Immature natural killer cell (primary cell): ENCODE measurements at regions not wholly inside any gene's neighbourhood (a gene's known extent, or its start where the extent isn't known, plus 50 kb on each side); places are given as distances from the start of the nearest gene placed in this dataset.

Experiments
- DNase-seq, 3 donors: peaks; one replicate each; pipeline ENCODE4 v3.0.0; 2022; ENCODE audit warnings: mixed read lengths in 1 of 3
- H3K27ac Mint-ChIP-seq, 6 donors: one replicate each; pipeline ENCODE4 v1.8.0; 2020; ENCODE audit warnings: mixed read lengths in 6 of 6, mild to moderate bottlenecking in 5 of 6, inconsistent platforms in 4 of 6, moderate library complexity in 3 of 6
- H3K27me3 Mint-ChIP-seq, 3 donors: one replicate each; pipeline ENCODE4 v1.8.0; 2020 to 2021; ENCODE audit warnings: low read depth in 3 of 3, mild to moderate bottlenecking in 3 of 3, mixed read lengths in 3 of 3, moderate library complexity in 3 of 3, inconsistent platforms in 1 of 3
- H3K36me3 Mint-ChIP-seq, 3 donors: one replicate each; pipeline ENCODE4 v1.8.0; 2020; ENCODE audit warnings: mixed read lengths in 3 of 3, inconsistent platforms in 2 of 3, mild to moderate bottlenecking in 2 of 3
- H3K4me1 Mint-ChIP-seq, 2 donors: one replicate each; pipeline ENCODE4 v1.8.0; 2020; ENCODE audit warnings: inconsistent platforms in 2 of 2, mild to moderate bottlenecking in 2 of 2, mixed read lengths in 2 of 2, moderate library complexity in 1 of 2
- H3K4me3 Mint-ChIP-seq, 5 donors: one replicate each; pipeline ENCODE4 v1.8.0; 2020; ENCODE audit warnings: mild to moderate bottlenecking in 5 of 5, mixed read lengths in 5 of 5, inconsistent platforms in 3 of 5, moderate library complexity in 3 of 5
- H3K9me3 Mint-ChIP-seq, 6 donors: one replicate each; pipeline ENCODE4 v1.8.0; 2020; ENCODE audit warnings: mild to moderate bottlenecking in 6 of 6, mixed read lengths in 6 of 6, inconsistent platforms in 4 of 6, moderate library complexity in 3 of 6

DNA sequence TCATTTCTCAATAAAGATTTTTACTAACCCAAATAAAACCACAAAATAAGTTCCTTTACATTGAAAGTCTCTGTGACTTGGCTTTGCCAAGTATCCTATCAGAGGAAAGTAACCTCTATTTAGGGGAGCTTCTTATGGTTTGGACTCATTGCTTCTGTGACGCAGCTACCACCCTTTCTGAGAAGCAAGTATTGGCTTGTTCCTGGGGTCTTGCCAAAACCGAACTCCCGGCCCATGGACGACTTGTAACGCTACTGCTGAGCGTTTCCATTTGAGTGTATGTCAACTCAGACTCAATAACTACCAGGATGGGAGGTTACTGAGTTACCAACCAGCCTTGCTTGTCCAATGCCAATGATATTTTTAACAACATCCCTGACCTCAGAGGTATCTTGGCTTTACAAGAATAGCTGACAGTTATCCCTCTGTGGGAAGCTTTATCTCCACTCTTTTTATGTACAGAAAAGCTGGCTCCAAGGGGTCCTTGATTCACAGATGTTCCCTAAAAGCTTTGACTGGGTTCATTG, 911.9 kb downstream of the TTLL7 start:
- H3K9me3 Mint-ChIP-seq, result peaks cover 4 to 29% (median 11%) of the 10 kb centered on the region in 6 donors
- no peaks in the 10 kb centered on the region for H3K4me1 Mint-ChIP-seq
- H3K4me3 Mint-ChIP-seq, result no peak overlapping the region
- H3K27ac Mint-ChIP-seq, result no peak overlapping the region
- H3K27me3 Mint-ChIP-seq, result peaks cover 0 to 7% (median 0%) of the 10 kb centered on the region in 3 donors
- H3K36me3 Mint-ChIP-seq, result no peaks in the 10 kb centered on the region
- DNase-seq, result no peak

DNA sequence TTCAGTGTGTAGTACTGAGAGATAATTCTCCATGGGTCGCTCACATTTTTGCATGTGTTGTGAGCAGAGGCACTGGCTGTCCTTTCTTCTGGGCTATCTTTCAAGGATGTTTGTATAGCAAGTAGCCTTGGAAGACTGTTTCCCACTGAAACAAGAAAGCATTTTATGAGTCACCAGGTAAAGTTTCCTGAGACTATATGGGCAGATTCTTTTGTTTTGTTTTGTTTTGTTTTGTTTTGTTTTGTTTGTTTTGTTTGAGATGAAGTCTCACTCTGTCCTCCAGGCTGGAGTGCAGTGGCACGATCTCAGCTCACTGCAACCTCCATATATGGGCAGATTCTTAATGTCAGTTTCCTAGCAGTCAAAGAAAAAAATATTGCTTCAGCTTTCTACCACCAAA, 912.6 kb downstream of the TTLL7 start:
- Mint-ChIP-seq H3K27ac (no peak overlapping the region), H3K36me3 (no peaks in the 10 kb centered on the region), H3K4me3 (no peak overlapping the region), H3K9me3 (peaks cover 4 to 31% (median 14%) of the 10 kb centered on the region in 6 donors), H3K4me1 (no peaks in the 10 kb centered on the region), H3K27me3 (peaks cover 0 to 7% (median 0%) of the 10 kb centered on the region in 3 donors)
- no peak for DNase-seq

DNA sequence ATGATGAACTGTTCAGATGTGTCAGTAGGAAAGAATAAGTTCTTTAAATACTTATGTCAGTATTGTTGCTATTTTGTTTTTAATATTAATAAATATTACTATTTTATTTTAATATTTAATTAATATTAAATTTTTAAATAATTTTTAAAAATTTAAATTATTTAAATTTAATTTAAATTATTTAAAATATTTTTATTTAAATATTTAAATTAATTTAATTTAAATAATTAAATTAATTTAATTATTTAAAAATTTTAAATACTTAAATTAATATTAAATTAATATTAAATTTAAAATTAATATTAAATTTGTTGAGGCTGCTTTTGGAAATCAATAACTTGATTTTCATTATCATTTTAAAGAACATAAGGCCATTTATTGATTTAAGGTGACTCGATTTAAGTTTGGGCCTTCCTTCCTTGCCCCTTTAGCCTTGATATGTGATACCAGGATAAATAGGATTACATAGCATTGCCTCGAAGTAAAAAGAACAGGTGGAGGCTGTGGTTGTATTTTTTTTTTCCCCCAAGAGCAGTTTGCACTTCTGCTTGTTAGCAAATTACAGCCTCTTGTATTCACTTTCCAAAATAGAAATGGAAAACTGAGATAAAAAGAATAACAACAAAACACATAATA, 915.2 kb downstream of the TTLL7 start:
- Mint-ChIP-seq H3K4me3 (no peak overlapping the region), H3K9me3 (peaks cover 0 to 45% (median 19%) of the 10 kb centered on the region in 6 donors), H3K27ac (no peak overlapping the region), H3K27me3 (peaks cover 0 to 7% (median 0%) of the 10 kb centered on the region in 3 donors), H3K36me3 (no peaks in the 10 kb centered on the region), H3K4me1 (no peaks in the 10 kb centered on the region)
- DNase-seq, result no peak

DNA sequence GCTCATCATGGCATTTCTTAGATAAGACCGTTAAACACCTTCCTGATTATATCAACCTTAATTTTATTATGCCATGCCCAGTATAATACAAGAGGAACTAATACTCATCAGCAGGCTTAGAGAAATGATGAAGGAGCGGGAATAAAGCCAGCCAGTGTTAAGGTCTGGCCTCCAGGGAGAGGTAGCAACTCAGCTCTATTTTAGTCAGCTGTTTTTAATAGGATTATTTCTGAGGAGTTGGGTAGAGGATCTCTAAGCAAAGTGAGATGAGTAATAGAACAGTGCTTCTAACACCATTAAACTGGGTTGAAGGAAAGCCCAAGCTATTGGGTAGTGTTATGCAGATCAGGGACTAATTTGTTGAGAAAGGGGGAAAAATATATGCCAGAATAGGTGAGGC, 921.5 kb downstream of the TTLL7 start:
- no peak for DNase-seq
- Mint-ChIP-seq H3K27ac (no peak overlapping the region), H3K36me3 (no peaks in the 10 kb centered on the region), H3K4me3 (no peak overlapping the region), H3K4me1 (no peaks in the 10 kb centered on the region), H3K27me3 (no peaks in the 10 kb centered on the region), H3K9me3 (peaks cover 1 to 45% (median 12%) of the 10 kb centered on the region in 6 donors)

DNA sequence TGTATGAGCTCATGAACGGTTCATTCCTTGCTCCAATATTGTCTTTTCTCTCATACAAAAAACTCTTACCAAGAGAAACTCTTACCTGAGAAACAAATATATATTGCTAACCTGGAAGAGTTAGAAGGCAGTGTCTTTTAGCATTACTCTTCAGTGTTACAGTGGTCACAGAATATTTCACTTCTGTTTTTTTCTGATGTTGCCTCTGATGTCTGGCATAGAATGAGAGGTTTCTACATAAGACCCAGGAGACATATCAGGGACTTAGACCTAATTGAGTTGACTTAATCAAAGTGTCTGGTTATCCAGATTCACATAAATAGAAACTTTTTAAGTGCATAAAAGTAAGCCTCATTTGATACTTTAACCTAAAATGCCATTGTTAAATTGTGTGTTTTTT, 923.8 kb downstream of the TTLL7 start:
- Mint-ChIP-seq H3K27ac (no peak overlapping the region), H3K27me3 (no peaks in the 10 kb centered on the region), H3K9me3 (peaks cover 1 to 36% (median 6%) of the 10 kb centered on the region in 6 donors), H3K4me3 (no peak overlapping the region), H3K4me1 (no peaks in the 10 kb centered on the region), H3K36me3 (no peaks in the 10 kb centered on the region)
- DNase-seq, result no peak

DNA sequence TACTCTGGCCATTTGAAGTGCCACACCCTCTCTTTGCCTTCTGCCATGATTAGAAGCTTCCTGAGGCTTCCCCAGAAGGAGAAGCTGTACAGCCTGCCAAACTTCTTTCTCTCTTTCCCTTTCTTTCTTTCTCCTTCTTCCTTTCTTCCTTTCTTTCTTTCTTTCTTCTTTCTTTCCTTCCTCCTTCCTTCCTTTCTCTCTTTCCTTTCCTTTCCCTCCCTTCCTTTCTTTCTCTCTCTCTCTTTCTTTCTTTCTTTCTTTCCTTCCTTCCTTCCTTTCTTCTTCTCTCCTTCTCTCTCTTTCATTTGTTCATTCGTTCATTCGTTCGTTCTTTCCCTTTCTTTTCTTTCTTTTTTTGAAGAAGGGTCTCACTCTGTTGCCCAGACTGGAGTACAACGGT, 931.0 kb downstream of the TTLL7 start:
- Mint-ChIP-seq H3K36me3 (no peaks in the 10 kb centered on the region), H3K27me3 (peaks cover 0 to 5% (median 2%) of the 10 kb centered on the region in 3 donors), H3K4me1 (no peaks in the 10 kb centered on the region), H3K4me3 (no peak overlapping the region), H3K27ac (no peak overlapping the region), H3K9me3 (peaks cover 3 to 39% (median 18%) of the 10 kb centered on the region in 6 donors)
- DNase-seq, result no peak

DNA sequence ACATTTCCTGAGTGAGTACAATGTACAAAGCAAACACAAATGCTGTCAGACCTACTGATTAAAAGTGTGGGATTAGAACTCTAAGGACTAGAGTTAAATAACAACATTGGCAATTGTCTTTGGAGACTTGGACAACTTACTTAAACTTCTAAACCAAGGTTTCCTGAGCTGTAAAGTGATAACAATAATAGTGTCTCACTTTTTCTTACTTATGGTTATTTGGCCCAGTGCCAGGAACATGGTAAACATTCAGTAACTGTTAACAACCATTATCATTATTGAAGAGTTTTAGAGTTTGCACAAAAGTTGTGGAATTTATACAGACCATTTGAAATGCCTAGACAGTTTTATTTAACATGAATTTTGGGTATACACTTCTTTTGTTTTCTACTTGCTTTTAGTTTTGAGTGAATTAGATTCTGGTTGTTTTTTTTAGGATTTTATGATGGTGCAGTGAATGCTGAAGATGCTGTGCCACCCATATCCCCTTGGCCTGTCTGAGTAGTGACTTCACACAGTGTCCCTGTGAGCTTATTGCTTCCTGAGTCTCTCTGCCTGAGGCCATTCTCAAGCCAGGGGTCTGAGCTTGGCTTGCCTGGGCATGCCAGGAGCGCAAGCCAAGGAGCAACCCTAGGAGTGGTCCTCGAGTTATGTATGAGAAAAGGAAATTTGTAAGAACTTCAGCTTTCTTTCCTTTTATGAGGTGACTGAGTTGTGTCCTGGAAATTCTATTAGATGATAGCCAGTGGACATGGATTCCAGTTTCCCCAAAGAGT, 932.8 kb downstream of the TTLL7 start:
- Mint-ChIP-seq H3K9me3 (peaks cover 5 to 50% (median 20%) of the 10 kb centered on the region in 6 donors), H3K4me3 (no peak overlapping the region), H3K27me3 (peaks cover 0 to 5% (median 5%) of the 10 kb centered on the region in 3 donors), H3K36me3 (no peaks in the 10 kb centered on the region), H3K4me1 (no peaks in the 10 kb centered on the region), H3K27ac (no peak overlapping the region)
- DNase-seq, result no peak

DNA sequence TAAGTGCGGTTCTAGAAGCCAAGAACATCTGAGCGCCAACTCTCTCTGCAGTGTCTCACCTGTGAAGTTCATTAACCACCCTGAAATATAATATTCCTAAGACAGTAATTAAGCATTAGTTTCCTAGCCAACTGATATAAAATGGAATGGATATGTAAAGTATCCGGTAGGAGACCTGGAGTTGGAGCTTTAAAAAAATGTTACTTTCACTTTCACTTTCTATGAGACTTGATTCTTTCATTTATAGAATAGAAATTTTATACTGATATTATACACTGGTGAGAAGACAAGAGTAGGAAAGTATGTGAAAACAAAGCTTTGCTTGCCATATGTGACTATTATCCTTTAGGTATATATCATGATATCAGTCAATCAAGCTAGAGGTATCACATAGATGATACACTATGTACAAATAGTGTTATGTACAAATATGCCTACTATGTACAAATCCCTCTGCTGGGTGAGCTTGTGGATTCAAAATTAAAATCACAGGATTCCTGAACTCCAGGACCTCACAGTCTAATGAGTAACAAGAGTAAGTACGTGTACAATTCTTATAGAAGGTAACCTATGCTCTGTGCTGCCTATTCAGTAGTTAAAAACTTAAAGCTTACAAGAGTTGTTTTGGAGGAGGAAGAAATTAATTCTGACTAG, 934.2 kb downstream of the TTLL7 start:
- Mint-ChIP-seq H3K9me3 (peaks cover 5 to 44% (median 20%) of the 10 kb centered on the region in 6 donors), H3K4me1 (no peaks in the 10 kb centered on the region), H3K4me3 (no peak overlapping the region), H3K27me3 (peaks cover 0 to 5% (median 5%) of the 10 kb centered on the region in 3 donors), H3K27ac (no peak overlapping the region), H3K36me3 (no peaks in the 10 kb centered on the region)
- DNase-seq, result no peak

DNA sequence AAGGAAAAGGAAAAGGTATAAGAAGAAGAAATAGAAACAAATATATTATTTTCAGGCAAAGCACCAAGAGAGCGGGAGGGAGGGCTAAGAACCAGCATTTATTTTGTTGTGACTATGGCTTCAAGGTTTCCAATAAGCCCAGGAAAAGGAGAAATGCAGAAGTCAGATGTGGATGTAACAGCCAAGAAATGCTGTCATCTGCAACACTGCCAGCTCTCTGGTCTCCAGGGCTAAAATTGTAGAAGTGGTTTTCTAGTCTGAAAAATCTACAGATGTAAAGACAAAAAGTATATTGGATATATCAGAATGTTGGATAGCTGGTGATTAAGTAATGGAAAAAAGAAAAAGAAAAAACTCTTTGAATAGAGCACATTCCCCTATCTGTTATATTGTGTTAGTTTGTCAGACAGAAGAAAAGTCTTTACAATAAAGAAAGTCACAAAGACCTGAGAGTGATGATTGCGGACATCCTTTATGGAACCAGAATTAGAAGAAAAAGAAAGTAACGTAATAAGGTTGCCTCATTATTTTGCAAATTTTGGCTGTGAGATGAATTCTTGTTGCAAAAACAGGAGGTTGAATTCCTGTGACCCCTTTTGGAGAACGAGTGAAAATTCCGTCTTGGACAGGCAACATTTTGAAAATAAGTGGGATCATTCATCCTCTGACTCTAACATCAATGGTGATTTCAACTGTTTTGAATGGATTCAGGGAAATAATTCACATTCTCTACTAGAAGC, 938.1 kb downstream of the TTLL7 start:
- Mint-ChIP-seq H3K27me3 (peaks cover 0 to 5% (median 0%) of the 10 kb centered on the region in 3 donors), H3K9me3 (peaks cover 3 to 37% (median 12%) of the 10 kb centered on the region in 6 donors), H3K27ac (no peak overlapping the region), H3K4me1 (no peaks in the 10 kb centered on the region), H3K4me3 (no peak overlapping the region), H3K36me3 (no peaks in the 10 kb centered on the region)
- no peak for DNase-seq

DNA sequence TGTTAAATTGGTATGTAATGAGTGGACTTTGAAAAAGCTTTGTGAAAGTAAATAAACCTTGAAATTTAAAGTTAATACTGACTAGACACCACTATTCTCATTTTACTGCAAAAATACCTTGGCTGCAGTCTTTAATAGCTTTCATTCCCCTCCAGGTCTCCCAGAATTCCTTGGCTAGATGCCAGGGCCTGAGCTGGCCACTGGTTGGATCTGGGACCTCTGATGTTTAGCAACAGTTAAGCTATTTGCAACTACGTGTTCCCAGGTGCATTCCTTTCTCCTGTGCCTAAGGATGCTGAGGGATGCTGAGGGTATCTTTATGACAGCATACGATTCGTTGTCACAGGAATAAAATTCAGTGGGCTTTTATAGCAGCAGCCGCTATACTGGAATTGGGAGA, 938.7 kb downstream of the TTLL7 start:
- peaks cover 4 to 37% (median 13%) of the 10 kb centered on the region in 6 donors for H3K9me3 Mint-ChIP-seq
- H3K36me3 Mint-ChIP-seq, result no peaks in the 10 kb centered on the region
- H3K4me3 Mint-ChIP-seq, result no peak overlapping the region
- H3K4me1 Mint-ChIP-seq, result no peaks in the 10 kb centered on the region
- no peak for DNase-seq
- H3K27me3 Mint-ChIP-seq, result peaks cover 0 to 2% (median 0%) of the 10 kb centered on the region in 3 donors
- no peak overlapping the region for H3K27ac Mint-ChIP-seq

DNA sequence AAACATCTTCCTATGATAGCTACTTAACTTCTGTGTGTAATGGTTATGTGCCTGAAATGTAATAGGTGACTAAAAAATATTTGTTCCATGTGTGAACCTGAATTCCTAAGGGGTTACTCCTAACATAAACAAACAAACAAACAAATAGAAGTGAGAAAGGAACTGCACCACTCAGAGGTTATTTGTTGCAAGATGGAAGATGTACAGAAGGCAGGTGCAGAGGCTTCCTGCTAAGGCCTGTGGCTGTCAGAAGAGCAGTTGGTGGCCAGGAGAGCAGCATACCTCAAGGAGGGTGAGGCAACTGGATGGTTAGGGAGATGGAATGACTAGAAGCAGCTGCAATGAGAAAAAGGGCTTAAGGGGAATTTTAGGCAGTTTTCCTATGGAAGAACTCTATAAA, 940.6 kb downstream of the TTLL7 start:
- H3K27me3 Mint-ChIP-seq, result peaks cover 0 to 2% (median 0%) of the 10 kb centered on the region in 3 donors
- peaks cover 0 to 5% (median 0%) of the 10 kb centered on the region in 3 donors for H3K36me3 Mint-ChIP-seq
- no peak overlapping the region for H3K27ac Mint-ChIP-seq
- no peak overlapping the region for H3K4me3 Mint-ChIP-seq
- peaks cover 6 to 56% (median 12%) of the 10 kb centered on the region in 6 donors for H3K9me3 Mint-ChIP-seq
- no peaks in the 10 kb centered on the region for H3K4me1 Mint-ChIP-seq
- DNase-seq, result no peak

DNA sequence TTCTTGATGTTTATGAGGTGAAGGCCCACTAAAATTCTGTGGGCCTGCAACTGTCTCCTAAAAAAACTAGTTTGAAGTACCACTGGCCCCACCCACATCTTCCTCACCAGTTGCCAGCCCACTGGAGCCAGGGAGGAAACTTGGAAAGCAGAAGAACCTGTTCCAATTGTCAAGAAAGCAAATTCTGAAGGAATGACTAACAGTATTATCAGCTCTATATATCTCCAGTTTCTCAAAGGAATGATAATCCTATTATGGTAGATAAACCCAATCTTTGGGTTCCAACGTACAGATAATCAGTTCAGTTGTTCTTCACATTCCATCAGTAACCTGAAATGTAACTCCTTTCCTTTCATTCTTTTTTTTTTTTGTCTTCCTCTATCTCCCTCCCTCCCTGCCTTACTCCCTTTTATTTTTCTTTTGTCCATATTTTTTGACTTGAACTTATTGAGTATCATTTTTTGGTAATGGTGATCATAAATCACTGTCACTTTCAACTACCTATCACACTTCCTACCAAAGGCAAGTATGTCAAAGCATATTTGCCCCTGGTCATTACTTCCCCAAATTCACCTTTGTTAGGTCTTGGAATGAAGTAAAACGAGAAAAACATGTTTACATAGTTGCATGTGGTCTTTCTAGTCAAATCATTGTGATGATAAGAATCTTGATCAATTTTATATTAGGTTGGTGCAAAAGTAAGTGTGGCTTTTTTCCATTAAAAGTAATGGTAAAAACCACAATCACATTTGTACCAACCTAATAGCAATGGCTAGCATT, 943.4 kb downstream of the TTLL7 start:
- H3K36me3 Mint-ChIP-seq, result peaks cover 0 to 5% (median 0%) of the 10 kb centered on the region in 3 donors
- DNase-seq, result no peak
- H3K9me3 Mint-ChIP-seq, result peaks cover 9 to 57% (median 19%) of the 10 kb centered on the region in 6 donors
- no peaks in the 10 kb centered on the region for H3K4me1 Mint-ChIP-seq
- no peaks in the 10 kb centered on the region for H3K27me3 Mint-ChIP-seq
- H3K4me3 Mint-ChIP-seq, result no peak overlapping the region
- no peak overlapping the region for H3K27ac Mint-ChIP-seq

DNA sequence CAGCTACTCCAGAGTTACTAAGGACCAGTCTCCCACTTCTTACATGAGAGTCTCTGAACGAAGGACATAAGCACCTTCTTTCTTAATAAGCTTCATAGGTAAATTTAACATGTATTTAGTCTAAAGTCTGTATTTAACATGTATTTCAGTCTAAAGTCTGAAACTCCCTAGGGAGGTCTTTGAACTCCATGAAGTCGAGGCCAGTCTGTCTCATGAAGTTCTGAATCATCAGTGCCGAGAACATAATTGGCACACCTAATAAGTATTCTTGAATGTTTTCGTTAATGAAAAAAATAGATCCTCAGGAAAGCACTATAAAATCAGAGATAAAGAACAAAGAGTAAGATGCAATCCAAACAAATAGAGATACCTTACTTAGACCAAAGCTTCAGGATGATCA, 945.5 kb downstream of the TTLL7 start:
- peaks cover 13 to 64% (median 25%) of the 10 kb centered on the region in 6 donors for H3K9me3 Mint-ChIP-seq
- no peak overlapping the region for H3K27ac Mint-ChIP-seq
- no peak overlapping the region for H3K4me3 Mint-ChIP-seq
- no peaks in the 10 kb centered on the region for H3K27me3 Mint-ChIP-seq
- H3K36me3 Mint-ChIP-seq, result peaks cover 0 to 5% (median 0%) of the 10 kb centered on the region in 3 donors
- DNase-seq, result no peak
- H3K4me1 Mint-ChIP-seq, result no peaks in the 10 kb centered on the region
